Smooth muscle cell (in vitro differentiated cells): ENCODE measurements at regions not wholly inside any gene's neighbourhood (a gene's known extent, or its start where the extent isn't known, plus 50 kb on each side); places are given as distances from the start of the nearest gene placed in this dataset.

Experiments
- DNase-seq: peaks from one replicate; lab custom pipeline; 2025; ENCODE audit not compliant: unreplicated experiment; lab: John Stamatoyannopoulos, UW
- H2AFZ ChIP-seq: fragments of 200-600 bp; sonication (generic); 2 replicates; pipeline ENCODE4 v1.6.0; 2016; ENCODE audit warnings: antibody characterized with exemption, low read depth, mild to moderate bottlenecking
- H3F3A ChIP-seq: fragments of 200-600 bp; sonication (generic); 2 replicates; pipeline ENCODE4 v1.6.0; 2017; ENCODE audit warnings: antibody characterized with exemption, low read depth
- H3K27ac ChIP-seq: fragments of 200-600 bp; sonication (generic); 2 replicates; pipeline ENCODE4 v1.5.1; 2016; ENCODE audit warnings: low read depth, mild to moderate bottlenecking
- H3K27me3 ChIP-seq: fragments of 200-600 bp; sonication (generic); 2 replicates; pipeline ENCODE4 v1.6.1; 2016; ENCODE audit warnings: low read depth, mild to moderate bottlenecking
- H3K36me3 ChIP-seq: fragments of 200-600 bp; sonication (generic); 2 replicates; pipeline ENCODE4 v1.5.1; 2016; ENCODE audit warnings: low read depth
- H3K4me1 ChIP-seq: fragments of 200-600 bp; sonication (generic); 2 replicates; pipeline ENCODE4 v1.5.1; 2016; ENCODE audit warnings: low read depth
- H3K4me2 ChIP-seq: fragments of 200-600 bp; sonication (generic); 2 replicates; pipeline ENCODE4 v1.6.0; 2016; ENCODE audit warnings: mild to moderate bottlenecking
- H3K4me3 ChIP-seq: fragments of 200-600 bp; sonication (generic); 2 replicates; pipeline ENCODE4 v1.5.1; 2016; ENCODE audit warnings: mild to moderate bottlenecking
- H3K79me2 ChIP-seq: fragments of 200-600 bp; sonication (generic); 2 replicates; pipeline ENCODE4 v1.6.0; 2016; ENCODE audit warnings: low read depth, mild to moderate bottlenecking
- H3K9ac ChIP-seq: fragments of 200-600 bp; sonication (generic); 2 replicates; pipeline ENCODE4 v1.6.0; 2016; ENCODE audit warnings: low read depth
- H3K9me3 ChIP-seq: fragments of 200-600 bp; sonication (generic); replicated peaks from 2 replicates; pipeline ENCODE4 v1.5.1; 2016; ENCODE audit warnings: low read depth
- H4K20me1 ChIP-seq: fragments of 200-600 bp; sonication (generic); 2 replicates; pipeline ENCODE4 v1.6.0; 2016; ENCODE audit warnings: low read depth
- WGBS: methylation state at CpG from one replicate; pipeline ENCODE4 v1.1.7; 2016; ENCODE audit warnings: low lambda C conversion rate; 5-methylcytosine and 5-hydroxymethylcytosine counted together
- TF ChIP-seq, protein P1 (sequence below): fragments of 200-600 bp; sonication (generic); IDR thresholded peaks from 2 replicates; pipeline ENCODE4 v1.5.1; 2017; ENCODE audit warnings: borderline replicate concordance, mild to moderate bottlenecking, antibody characterized with exemption; ENCODE audit not compliant: insufficient read depth, poor library complexity, severe bottlenecking

DNA sequence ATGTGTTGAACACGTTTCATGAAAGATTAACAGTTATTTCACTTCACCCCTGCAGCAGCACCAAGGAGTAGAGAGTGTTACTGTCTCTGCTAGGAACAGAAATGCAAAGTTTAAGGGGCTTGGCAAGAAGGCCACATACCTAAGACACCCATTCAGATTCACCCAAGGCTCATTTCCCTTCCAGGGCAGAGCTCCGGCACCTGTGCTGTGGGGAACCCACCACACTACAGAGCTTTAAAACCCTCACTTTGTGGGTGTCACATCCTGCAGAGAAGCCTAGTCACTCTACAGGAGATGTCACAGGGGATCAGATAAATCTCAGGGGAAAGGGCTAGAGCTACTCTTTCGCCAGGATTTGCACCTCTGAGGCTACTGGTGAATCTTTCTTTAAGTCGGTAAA, 176.1 kb upstream of the KLF6 start:
- no peaks in the 10 kb centered on the region for H3F3A ChIP-seq
- no peak overlapping the region for H3K27ac ChIP-seq
- H3K4me3 ChIP-seq = no peak overlapping the region
- TF ChIP-seq, protein P1, sequence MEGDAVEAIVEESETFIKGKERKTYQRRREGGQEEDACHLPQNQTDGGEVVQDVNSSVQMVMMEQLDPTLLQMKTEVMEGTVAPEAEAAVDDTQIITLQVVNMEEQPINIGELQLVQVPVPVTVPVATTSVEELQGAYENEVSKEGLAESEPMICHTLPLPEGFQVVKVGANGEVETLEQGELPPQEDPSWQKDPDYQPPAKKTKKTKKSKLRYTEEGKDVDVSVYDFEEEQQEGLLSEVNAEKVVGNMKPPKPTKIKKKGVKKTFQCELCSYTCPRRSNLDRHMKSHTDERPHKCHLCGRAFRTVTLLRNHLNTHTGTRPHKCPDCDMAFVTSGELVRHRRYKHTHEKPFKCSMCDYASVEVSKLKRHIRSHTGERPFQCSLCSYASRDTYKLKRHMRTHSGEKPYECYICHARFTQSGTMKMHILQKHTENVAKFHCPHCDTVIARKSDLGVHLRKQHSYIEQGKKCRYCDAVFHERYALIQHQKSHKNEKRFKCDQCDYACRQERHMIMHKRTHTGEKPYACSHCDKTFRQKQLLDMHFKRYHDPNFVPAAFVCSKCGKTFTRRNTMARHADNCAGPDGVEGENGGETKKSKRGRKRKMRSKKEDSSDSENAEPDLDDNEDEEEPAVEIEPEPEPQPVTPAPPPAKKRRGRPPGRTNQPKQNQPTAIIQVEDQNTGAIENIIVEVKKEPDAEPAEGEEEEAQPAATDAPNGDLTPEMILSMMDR = no peak
- no peaks in the 10 kb centered on the region for H3K36me3 ChIP-seq
- H4K20me1 ChIP-seq = no peaks in the 10 kb centered on the region
- 90% methylated on average over 4 of the region's 4 CpGs for WGBS
- H2AFZ ChIP-seq = no peak overlapping the region
- H3K27me3 ChIP-seq = no peaks in the 10 kb centered on the region
- H3K4me2 ChIP-seq = no peak overlapping the region
- peaks cover 1% of the 10 kb centered on the region for H3K4me1 ChIP-seq
- DNase-seq = no peak
- H3K9ac ChIP-seq = no peak overlapping the region
- H3K79me2 ChIP-seq = no peaks in the 10 kb centered on the region
- no peaks in the 10 kb centered on the region for H3K9me3 ChIP-seq

DNA sequence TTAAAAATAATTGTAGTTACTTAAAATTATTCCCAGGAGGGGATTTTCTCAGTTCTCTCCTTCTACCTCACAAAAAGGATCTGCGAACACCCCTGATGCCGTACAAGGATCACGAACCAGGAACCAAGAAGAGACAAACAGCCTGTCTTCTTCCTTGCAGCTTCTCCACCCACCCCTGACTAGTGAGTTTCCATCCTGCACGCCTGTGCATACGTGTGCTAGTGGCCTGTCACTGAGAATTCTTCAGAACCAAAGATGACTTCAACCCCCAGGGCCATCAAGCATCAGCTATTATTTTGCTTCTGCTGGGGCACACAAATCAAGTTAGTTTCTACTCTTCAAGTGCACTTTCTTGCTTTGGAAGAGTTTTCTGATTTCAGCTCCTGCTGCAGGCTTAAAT, 175.5 kb upstream of the KLF6 start:
- no peaks in the 10 kb centered on the region for H3K27me3 ChIP-seq
- H2AFZ ChIP-seq = no peak overlapping the region
- no peak overlapping the region for H3K9ac ChIP-seq
- H3K4me1 ChIP-seq = peaks cover 7% of the 10 kb centered on the region
- H4K20me1 ChIP-seq = no peaks in the 10 kb centered on the region
- TF ChIP-seq, protein P1 = no peak
- no peaks in the 10 kb centered on the region for H3K79me2 ChIP-seq
- H3K4me2 ChIP-seq = no peak overlapping the region
- no peak for DNase-seq
- no peak overlapping the region for H3K4me3 ChIP-seq
- H3F3A ChIP-seq = no peaks in the 10 kb centered on the region
- no peak overlapping the region for H3K27ac ChIP-seq
- H3K9me3 ChIP-seq = no peaks in the 10 kb centered on the region
- no peaks in the 10 kb centered on the region for H3K36me3 ChIP-seq
- WGBS = 97% methylated on average over 5 of the region's 5 CpGs

GRCh38 chr10:3959370-3960325, 174.6 kb upstream of the KLF6 start:
- no peak for DNase-seq
- peaks cover 11% of the 10 kb centered on the region for H3K4me1 ChIP-seq
- no peaks in the 10 kb centered on the region for H3F3A ChIP-seq
- no peak overlapping the region for H3K27ac ChIP-seq
- H3K9me3 ChIP-seq = no peaks in the 10 kb centered on the region
- peak overlapping the region; percentile 46 for H2AFZ ChIP-seq
- no peak overlapping the region for H3K4me3 ChIP-seq
- H3K4me2 ChIP-seq = no peak overlapping the region
- H3K9ac ChIP-seq = no peak overlapping the region
- no peaks in the 10 kb centered on the region for H3K36me3 ChIP-seq
- no peaks in the 10 kb centered on the region for H3K79me2 ChIP-seq
- TF ChIP-seq, protein P1 = no peak
- WGBS = 73% methylated on average over 17 of the region's 17 CpGs
- H4K20me1 ChIP-seq = no peaks in the 10 kb centered on the region
- no peaks in the 10 kb centered on the region for H3K27me3 ChIP-seq
